Effector memory CD8-positive, alpha-beta T cell (primary cell): ENCODE measurements at regions not wholly inside any gene's neighbourhood (a gene's known extent, or its start where the extent isn't known, plus 50 kb on each side); places are given as distances from the start of the nearest gene placed in this dataset.

Experiments
- ATAC-seq: fragments of 150-1000 bp; cut with Tn5 transposase; replicated peaks from 2 replicates; pipeline ENCODE4 v1.10.0; 2021; ENCODE audit warnings: mild to moderate bottlenecking, moderate library complexity
- DNase-seq, 3 experiments: peaks; one replicate each; pipeline ENCODE4 v3.0.0; 2021
- H3K27ac Mint-ChIP-seq, 2 donors: one replicate each; pipeline ENCODE4 v1.8.0; 2022; ENCODE audit warnings: mild to moderate bottlenecking in 2 of 2, mixed read lengths in 2 of 2, moderate library complexity in 2 of 2
- H3K27me3 Mint-ChIP-seq, 2 donors: one replicate each; pipeline ENCODE4 v1.8.0; 2022; ENCODE audit warnings: mixed read lengths in 2 of 2
- H3K36me3 Mint-ChIP-seq: one replicate; pipeline ENCODE4 v1.8.0; 2022; ENCODE audit warnings: mild to moderate bottlenecking, moderate library complexity, mixed read lengths; ENCODE audit not compliant: insufficient read depth
- H3K4me1 Mint-ChIP-seq, 2 donors: one replicate each; pipeline ENCODE4 v1.8.0; 2022; ENCODE audit warnings: low read depth in 2 of 2, mixed read lengths in 2 of 2
- H3K4me3 Mint-ChIP-seq, 2 donors: one replicate each; pipeline ENCODE4 v1.8.0; 2022; ENCODE audit warnings: mild to moderate bottlenecking in 2 of 2, mixed read lengths in 2 of 2, moderate library complexity in 2 of 2
- H3K9me3 Mint-ChIP-seq, 2 donors: one replicate each; pipeline ENCODE4 v1.8.0; 2022; ENCODE audit warnings: mixed read lengths in 2 of 2

GRCh38 chr10:44083719-44084400, 301.0 kb downstream of the CXCL12 start:
- Mint-ChIP-seq H3K4me3 (no peak overlapping the region), H3K36me3 (no peaks in the 10 kb centered on the region), H3K27me3 (peaks cover 35 to 45% of the 10 kb centered on the region in 2 donors), H3K27ac (no peak overlapping the region), H3K9me3 (no peaks in the 10 kb centered on the region), H3K4me1 (no peaks in the 10 kb centered on the region)
- no peak for ATAC-seq
- DNase-seq, result no peak

- peaks cover 0 to 15% of the 10 kb centered on the region in 2 donors for H3K27me3 Mint-ChIP-seq
- no peak overlapping the region for H3K4me3 Mint-ChIP-seq
- H3K27ac Mint-ChIP-seq, result no peak overlapping the region
- H3K4me1 Mint-ChIP-seq, result no peaks in the 10 kb centered on the region
- H3K36me3 Mint-ChIP-seq, result no peaks in the 10 kb centered on the region
- ATAC-seq (no peak), DNase-seq (no peak)
- no peaks in the 10 kb centered on the region for H3K9me3 Mint-ChIP-seq
Measured at GRCh38 chr10:44071479-44071878, 313.4 kb downstream of the CXCL12 start.

DNA sequence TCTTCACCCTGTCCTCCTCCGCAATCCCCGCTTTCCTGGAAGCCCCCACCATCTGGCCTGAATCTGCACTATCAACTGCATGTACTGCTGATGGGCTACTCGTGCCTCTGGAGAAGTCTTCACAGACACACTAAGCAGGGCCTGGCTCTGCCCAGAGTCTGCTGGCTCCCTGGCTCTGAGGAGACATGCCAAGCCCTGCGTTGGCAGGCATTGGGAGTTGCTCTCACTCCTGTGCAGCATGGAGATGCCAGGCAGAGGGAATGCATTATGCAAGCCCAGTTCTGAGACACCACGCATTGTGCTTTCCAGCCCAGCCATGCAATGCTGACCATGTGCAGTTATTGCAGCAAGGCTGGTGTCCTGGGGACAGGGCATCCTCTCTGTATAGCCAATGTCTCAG, 314.6 kb downstream of the CXCL12 start:
- Mint-ChIP-seq H3K27ac (no peak overlapping the region), H3K36me3 (no peaks in the 10 kb centered on the region), H3K9me3 (no peaks in the 10 kb centered on the region), H3K27me3 (peaks cover 0 to 15% of the 10 kb centered on the region in 2 donors), H3K4me1 (no peaks in the 10 kb centered on the region), H3K4me3 (no peak overlapping the region)
- no peak for DNase-seq
- ATAC-seq, result no peak

DNA sequence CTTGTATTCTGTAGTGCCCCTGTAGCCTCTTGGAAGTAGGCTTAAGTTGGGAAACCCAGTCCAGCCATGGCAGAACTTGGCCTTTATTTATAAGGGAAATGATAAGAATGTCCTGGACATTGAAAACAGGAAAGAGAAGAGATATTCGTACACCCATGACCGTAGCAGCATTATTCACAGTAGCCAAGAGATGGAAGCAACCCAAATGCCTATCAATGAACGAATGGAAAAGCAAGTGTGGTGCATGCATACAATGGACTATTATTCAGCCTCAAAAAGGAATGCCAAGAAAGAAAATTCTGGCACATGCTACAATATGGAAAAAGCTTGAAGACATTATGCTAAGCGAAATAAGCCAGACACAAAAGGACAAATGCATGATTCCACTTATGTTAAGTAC, 315.3 kb downstream of the CXCL12 start:
- H3K4me1 Mint-ChIP-seq, result no peaks in the 10 kb centered on the region

GRCh38 chr10:44068716-44069482, 316.0 kb downstream of the CXCL12 start:
- no peak for ATAC-seq
- DNase-seq, result no peak
- no peak overlapping the region for H3K27ac Mint-ChIP-seq
- H3K9me3 Mint-ChIP-seq, result no peaks in the 10 kb centered on the region
- H3K27me3 Mint-ChIP-seq, result peaks cover 0 to 9% of the 10 kb centered on the region in 2 donors
- no peaks in the 10 kb centered on the region for H3K4me1 Mint-ChIP-seq
- no peaks in the 10 kb centered on the region for H3K36me3 Mint-ChIP-seq
- H3K4me3 Mint-ChIP-seq, result no peak overlapping the region

More for the DNA sequence above, 315.3 kb downstream of the CXCL12 start:
- no peaks in the 10 kb centered on the region for H3K36me3 Mint-ChIP-seq
- no peak overlapping the region for H3K4me3 Mint-ChIP-seq
- peaks cover 0 to 9% of the 10 kb centered on the region in 2 donors for H3K27me3 Mint-ChIP-seq
- H3K9me3 Mint-ChIP-seq, result no peaks in the 10 kb centered on the region
- DNase-seq, result no peak
- no peak for ATAC-seq
- H3K27ac Mint-ChIP-seq, result no peak overlapping the region

GRCh38 chr10:44067432-44067831, 317.5 kb downstream of the CXCL12 start:
- H3K4me3 Mint-ChIP-seq, result no peak overlapping the region
- no peaks in the 10 kb centered on the region for H3K36me3 Mint-ChIP-seq
- DNase-seq, result no peak
- H3K4me1 Mint-ChIP-seq, result no peaks in the 10 kb centered on the region
- no peak for ATAC-seq
- no peaks in the 10 kb centered on the region for H3K9me3 Mint-ChIP-seq
- H3K27ac Mint-ChIP-seq, result no peak overlapping the region
- H3K27me3 Mint-ChIP-seq, result peaks cover 4 to 13% of the 10 kb centered on the region in 2 donors

- no peaks in the 10 kb centered on the region for H3K4me1 Mint-ChIP-seq
- no peak for DNase-seq
- H3K36me3 Mint-ChIP-seq, result no peaks in the 10 kb centered on the region
- ATAC-seq, result no peak
- no peaks in the 10 kb centered on the region for H3K9me3 Mint-ChIP-seq
- no peak overlapping the region for H3K4me3 Mint-ChIP-seq
- no peak overlapping the region for H3K27ac Mint-ChIP-seq
- H3K27me3 Mint-ChIP-seq, result peaks cover 11 to 16% of the 10 kb centered on the region in 2 donors
Measured at GRCh38 chr10:44066527-44067255, 318.2 kb downstream of the CXCL12 start.

- no peak for ATAC-seq
- H3K4me1 Mint-ChIP-seq, result no peaks in the 10 kb centered on the region
- no peak overlapping the region for H3K4me3 Mint-ChIP-seq
- DNase-seq, result no peak
- peaks cover 17 to 20% of the 10 kb centered on the region in 2 donors for H3K27me3 Mint-ChIP-seq
- no peak overlapping the region for H3K27ac Mint-ChIP-seq
- no peaks in the 10 kb centered on the region for H3K36me3 Mint-ChIP-seq
- no peaks in the 10 kb centered on the region for H3K9me3 Mint-ChIP-seq
Measured at GRCh38 chr10:44065788-44066526, 318.9 kb downstream of the CXCL12 start.

DNA sequence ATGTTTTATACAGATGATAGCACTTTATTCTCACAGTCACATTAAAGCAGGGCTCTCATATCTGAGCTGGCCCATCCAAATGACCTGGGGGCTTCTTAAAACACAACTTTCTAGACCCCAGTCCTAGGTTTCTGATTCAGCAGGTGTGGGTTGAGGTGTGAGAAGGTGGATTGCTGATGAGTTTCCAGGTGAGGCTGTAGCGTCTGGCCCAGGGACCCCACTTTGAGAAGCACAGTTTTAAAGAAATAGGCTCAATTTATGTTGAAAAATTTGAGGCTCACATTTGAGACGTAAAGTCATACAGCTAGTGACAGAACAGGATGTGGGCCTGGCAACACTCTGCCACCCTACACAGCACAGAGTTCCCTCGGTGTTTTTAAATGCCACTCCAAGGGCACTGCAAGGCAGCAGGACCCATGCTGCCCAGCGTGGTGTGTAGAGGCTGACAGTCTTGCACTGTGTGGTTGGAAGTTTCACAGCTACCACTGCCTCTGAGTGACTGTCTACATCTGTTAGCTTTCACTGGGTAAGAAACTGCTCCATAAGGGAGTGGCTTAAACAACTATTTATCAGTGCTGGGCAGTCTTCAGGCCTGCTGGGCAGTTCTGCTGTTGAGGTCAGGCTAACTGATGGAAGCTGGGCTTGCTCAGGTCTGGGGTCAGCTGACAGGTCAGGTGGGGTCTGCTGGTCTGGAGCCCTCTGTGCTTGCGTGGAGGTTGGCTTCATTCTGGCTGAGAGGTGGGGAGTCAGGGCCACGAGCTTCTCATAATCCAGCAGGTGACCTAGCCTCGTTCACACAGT, 319.7 kb downstream of the CXCL12 start:
- no peaks in the 10 kb centered on the region for H3K9me3 Mint-ChIP-seq
- no peak overlapping the region for H3K4me3 Mint-ChIP-seq
- no peaks in the 10 kb centered on the region for H3K4me1 Mint-ChIP-seq
- H3K36me3 Mint-ChIP-seq, result no peaks in the 10 kb centered on the region
- H3K27ac Mint-ChIP-seq, result no peak overlapping the region
- peaks cover 24% of the 10 kb centered on the region in 2 donors for H3K27me3 Mint-ChIP-seq
- ATAC-seq, result no peak
- no peak for DNase-seq

DNA sequence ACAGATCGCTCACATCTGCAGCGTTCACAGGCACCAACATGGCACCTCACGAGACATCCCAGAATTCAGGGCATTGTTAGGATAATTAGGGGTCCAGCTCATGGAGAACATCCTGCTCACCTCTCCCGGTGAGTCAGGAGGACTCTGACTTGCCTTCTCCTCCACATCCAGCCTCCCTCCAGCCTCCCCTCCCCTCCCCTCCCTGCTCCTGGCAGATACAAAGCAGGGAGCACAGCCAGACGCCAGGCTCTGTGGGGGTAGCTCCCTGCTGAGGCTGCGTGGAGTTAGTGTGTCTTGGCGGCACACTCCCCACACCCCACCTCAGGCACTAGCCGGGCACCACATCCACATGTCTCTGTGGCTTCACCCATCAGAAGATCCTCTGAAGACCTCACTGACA, 320.6 kb downstream of the CXCL12 start:
- DNase-seq, result no peak
- H3K27me3 Mint-ChIP-seq, result peaks cover 19 to 27% of the 10 kb centered on the region in 2 donors
- H3K4me3 Mint-ChIP-seq, result no peak overlapping the region
- no peaks in the 10 kb centered on the region for H3K36me3 Mint-ChIP-seq
- H3K4me1 Mint-ChIP-seq, result no peaks in the 10 kb centered on the region
- ATAC-seq, result no peak
- H3K9me3 Mint-ChIP-seq, result no peaks in the 10 kb centered on the region
- H3K27ac Mint-ChIP-seq, result no peak overlapping the region

DNA sequence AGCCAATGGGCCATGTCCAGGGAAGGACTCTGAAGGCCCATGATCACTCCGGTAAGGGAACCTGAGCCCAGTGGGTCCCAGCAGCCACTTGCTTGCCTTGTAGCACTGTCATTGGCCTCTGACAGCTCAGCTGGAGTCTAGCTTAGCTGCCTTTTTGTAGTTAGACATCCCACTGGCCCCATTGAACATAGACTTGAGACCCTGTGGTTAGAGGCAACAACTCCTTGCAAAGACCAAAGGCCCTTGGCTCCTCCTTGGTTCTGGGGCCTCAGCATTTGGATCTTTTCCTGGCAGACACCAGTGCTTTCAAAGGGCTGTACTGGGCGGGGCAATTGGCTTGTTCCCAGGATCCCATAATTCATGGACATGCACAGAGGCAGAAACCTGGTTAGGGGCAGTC, 321.2 kb downstream of the CXCL12 start:
- DNase-seq, result no peak
- Mint-ChIP-seq H3K9me3 (no peaks in the 10 kb centered on the region), H3K27ac (no peak overlapping the region), H3K27me3 (peaks cover 22 to 33% of the 10 kb centered on the region in 2 donors), H3K4me1 (no peaks in the 10 kb centered on the region), H3K4me3 (no peak overlapping the region), H3K36me3 (no peaks in the 10 kb centered on the region)
- ATAC-seq, result no peak

DNA sequence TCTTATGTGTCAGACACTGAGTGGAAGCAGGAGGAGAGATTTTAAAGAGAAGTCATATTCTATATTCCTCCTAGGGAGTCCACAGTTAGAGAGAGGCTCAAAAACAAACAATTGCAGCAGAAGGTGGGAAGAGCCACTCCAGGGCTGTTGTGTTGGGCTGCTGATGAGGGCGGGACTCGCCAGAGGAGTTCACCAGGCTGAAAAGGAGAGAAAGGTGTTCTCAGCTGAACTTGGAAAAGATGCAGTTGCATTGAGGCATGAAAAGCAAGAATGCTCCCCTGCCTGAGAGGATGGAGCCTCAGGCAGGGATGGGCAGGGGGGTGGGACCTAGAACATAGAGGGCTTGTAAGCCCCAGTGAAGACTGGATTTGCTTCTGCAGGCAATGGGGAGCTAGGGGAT, 324.2 kb downstream of the CXCL12 start:
- DNase-seq (no peak), ATAC-seq (no peak)
- Mint-ChIP-seq H3K27ac (no peak overlapping the region), H3K9me3 (no peaks in the 10 kb centered on the region), H3K4me3 (no peak overlapping the region), H3K36me3 (no peaks in the 10 kb centered on the region), H3K27me3 (peaks cover 42 to 61% of the 10 kb centered on the region in 2 donors), H3K4me1 (no peaks in the 10 kb centered on the region)
